ENCODE measurements at regions not wholly inside any gene's neighbourhood (a gene's known extent, or its start where the extent isn't known, plus 50 kb on each side); places are given as distances from the start of the nearest gene placed in this dataset.

DNA sequence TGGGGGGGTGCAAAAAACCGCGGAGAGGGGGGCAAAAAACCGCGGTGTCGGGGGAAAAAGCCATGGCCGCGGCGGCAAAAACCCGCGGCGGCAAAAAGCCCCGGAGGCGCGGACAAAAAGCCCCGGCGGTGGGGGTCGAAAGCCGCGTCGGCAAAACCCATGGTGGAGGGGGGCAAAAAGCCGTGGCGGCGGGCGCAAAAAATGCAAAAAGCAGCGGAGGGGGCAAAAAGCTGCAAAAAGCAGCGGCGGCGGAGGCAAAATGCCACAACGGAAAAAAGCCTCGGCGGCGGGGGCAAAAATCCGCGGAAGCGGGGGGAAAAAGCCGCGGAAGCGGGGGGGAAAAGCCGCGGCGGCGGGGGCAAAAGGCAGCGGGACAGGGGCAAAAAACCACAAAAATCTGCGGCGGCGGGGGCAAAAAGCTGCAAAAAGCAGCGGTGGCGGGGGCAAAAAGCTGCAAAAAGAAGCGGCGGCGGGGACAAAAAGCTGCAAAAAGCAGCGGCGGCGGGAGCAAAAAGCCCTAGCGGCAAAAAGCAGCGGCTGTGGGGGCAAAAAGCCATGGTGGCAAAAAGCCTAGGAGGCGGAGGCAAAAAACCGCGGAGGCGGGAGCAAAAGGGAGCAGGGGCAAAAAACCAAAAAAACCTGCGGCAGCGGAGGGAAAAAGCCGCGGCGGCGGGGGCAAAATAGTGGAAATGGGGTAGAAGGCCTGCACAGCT lies 418.9 kb downstream of the ZNF716 start:
- peak; percentile 1 for DNase-seq (ENCODE audit: low spot score)
- TF ChIP-seq, protein P1, sequence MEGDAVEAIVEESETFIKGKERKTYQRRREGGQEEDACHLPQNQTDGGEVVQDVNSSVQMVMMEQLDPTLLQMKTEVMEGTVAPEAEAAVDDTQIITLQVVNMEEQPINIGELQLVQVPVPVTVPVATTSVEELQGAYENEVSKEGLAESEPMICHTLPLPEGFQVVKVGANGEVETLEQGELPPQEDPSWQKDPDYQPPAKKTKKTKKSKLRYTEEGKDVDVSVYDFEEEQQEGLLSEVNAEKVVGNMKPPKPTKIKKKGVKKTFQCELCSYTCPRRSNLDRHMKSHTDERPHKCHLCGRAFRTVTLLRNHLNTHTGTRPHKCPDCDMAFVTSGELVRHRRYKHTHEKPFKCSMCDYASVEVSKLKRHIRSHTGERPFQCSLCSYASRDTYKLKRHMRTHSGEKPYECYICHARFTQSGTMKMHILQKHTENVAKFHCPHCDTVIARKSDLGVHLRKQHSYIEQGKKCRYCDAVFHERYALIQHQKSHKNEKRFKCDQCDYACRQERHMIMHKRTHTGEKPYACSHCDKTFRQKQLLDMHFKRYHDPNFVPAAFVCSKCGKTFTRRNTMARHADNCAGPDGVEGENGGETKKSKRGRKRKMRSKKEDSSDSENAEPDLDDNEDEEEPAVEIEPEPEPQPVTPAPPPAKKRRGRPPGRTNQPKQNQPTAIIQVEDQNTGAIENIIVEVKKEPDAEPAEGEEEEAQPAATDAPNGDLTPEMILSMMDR (conservative IDR thresholded peaks at IDR 0.05; ENCODE audit: low read depth), result no peak
- H3K27ac ChIP-seq, result no peak overlapping the region
- POLR2A ChIA-PET (ENCODE audit: low non-redundant PET), result no interaction called here
- CTCF ChIA-PET, result no interaction called here
